SK-N-MC (cell line): ENCODE measurements at regions not wholly inside any gene's neighbourhood (a gene's known extent, or its start where the extent isn't known, plus 50 kb on each side); places are given as distances from the start of the nearest gene placed in this dataset.

Source experiments
- EZH2 ChIP-seq: fragments of 200-600 bp; sonication (generic); IDR thresholded peaks from one replicate; pipeline ENCODE4 v1.6.1; 2017; ENCODE audit warnings: antibody characterized with exemption
- POLR2AphosphoS5 ChIP-seq: IDR thresholded peaks from 2 replicates; pipeline ENCODE4 v1.6.1; 2012; ENCODE audit warnings: mild to moderate bottlenecking, low read depth, low read length, borderline replicate concordance

DNA sequence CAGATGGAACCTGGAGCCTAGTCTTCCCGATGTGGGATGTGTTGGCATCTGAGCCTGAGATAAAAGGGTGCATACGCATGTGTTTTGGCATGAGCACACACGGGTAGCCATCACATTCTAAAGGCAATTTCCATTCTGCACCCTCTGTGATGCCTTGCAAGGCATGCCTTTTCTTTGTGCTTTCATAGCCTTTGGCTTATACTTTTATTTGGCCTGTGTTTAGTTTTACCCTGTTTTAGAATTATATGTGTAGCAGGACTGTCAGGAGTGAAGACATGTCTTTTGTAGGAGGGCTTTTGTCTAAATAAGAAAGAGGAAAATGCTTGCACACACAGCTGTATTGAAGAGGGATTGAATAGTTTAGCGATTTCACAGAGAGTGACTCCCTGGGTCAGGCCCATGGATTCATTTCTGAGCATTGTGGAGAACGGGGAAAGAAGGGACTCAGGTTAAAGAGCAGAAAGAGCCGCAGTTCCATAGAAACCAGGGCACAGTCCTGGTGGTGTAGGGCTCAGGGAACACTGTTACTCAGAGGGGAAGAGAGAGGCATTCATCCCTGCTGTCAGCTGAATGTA, 530.2 kb downstream of the DHX35 start:
- TF ChIP-seq POLR2AphosphoS5 (no peak), EZH2 (no peak)
